ENCODE measurements at regions not wholly inside any gene's neighbourhood (a gene's known extent, or its start where the extent isn't known, plus 50 kb on each side); places are given as distances from the start of the nearest gene placed in this dataset.
A peak's percentile ranks its signal among the peaks of the same experiment; 100 is the strongest.

DNA sequence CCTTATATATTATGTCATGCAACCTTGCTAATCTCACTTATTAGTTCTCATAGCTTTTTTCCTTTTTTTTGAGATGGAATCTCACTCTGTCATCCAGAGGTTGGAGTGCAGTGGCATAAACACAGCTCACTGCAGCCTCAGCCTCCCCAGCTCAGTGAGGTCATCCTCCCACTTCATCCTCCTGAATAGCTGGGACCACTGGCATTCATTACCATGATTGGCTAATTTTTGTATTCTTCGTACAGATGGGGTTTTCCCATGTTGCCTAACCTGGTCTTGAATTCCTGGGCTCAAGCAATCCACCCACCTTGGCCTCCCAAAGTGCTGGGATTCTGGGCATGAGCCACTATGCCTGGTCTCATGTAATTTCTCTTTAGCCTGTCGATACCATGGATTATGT lies 89.1 kb upstream of the TRIM24 start:
- Histone ChIP-seq H3K27me3 (ENCODE audit: control insufficient read depth in 1 of 2, insufficient read depth in 1 of 2, low read length in 2 of 2) (no peaks in the 10 kb centered on the region), H3K36me3 (ENCODE audit: control insufficient read depth in 1 of 2, insufficient read depth in 2 of 2, low read depth in 1 of 2, low read length in 2 of 2) (no peaks in the 10 kb centered on the region), H3K4me2 (ENCODE audit: low read length, poor library complexity, severe bottlenecking) (no peak overlapping the region), H2BK15ac (ENCODE audit: low read depth, poor library complexity, severe bottlenecking) (no peak overlapping the region), H3K23ac (ENCODE audit: low read length in 2 of 2) (no peak overlapping the region), H3K9me3 (ENCODE audit: control insufficient read depth, low read length) (peaks cover 23% of the 10 kb centered on the region), H2AFZ (ENCODE audit: low read depth, low read length) (no peak overlapping the region), H3K79me1 (replicated peaks; ENCODE audit: low read length, poor library complexity, severe bottlenecking) (no peaks in the 10 kb centered on the region), H3K4me1 (ENCODE audit: control insufficient read depth, insufficient read depth, low read depth, low read length) (no peaks in the 10 kb centered on the region), H3K9ac (ENCODE audit: low read length) (no peak overlapping the region), H4K8ac (ENCODE audit: low read length) (no peak overlapping the region), H3K4me3 (ENCODE audit: insufficient read depth in 1 of 2, low read depth in 1 of 2, low read length in 2 of 2) (no peak overlapping the region), H2BK5ac (ENCODE audit: low read depth, low read length, poor library complexity, severe bottlenecking) (no peak overlapping the region), H3K14ac (ENCODE audit: low read length in 2 of 2) (no peak overlapping the region), H3K18ac (ENCODE audit: low read depth in 1 of 2, low read length in 2 of 2) (no peak overlapping the region), H2BK12ac (ENCODE audit: low read length in 2 of 2) (no peak overlapping the region), H4K91ac (ENCODE audit: low read length) (no peak overlapping the region), H2BK120ac (ENCODE audit: low read depth, low read length) (no peak overlapping the region), H2AK5ac (ENCODE audit: low read length, severe bottlenecking) (no peak overlapping the region), H3K27ac (ENCODE audit: low read length, poor library complexity, severe bottlenecking) (no peak overlapping the region), H3K4ac (ENCODE audit: low read depth in 1 of 2, low read length in 2 of 2) (no peak overlapping the region)
- WGBS: 54% methylated on average over 1 of the region's 2 CpGs
- DNase-seq: no peak

GRCh38 chr7:138374119-138374693 lies 85.9 kb upstream of the TRIM24 start:
- Histone ChIP-seq H3K27ac (ENCODE audit: low read length, poor library complexity, severe bottlenecking) (no peak overlapping the region), H3K4me3 (ENCODE audit: insufficient read depth in 1 of 2, low read depth in 1 of 2, low read length in 2 of 2) (no peak overlapping the region), H4K8ac (ENCODE audit: low read length) (no peak overlapping the region), H3K9ac (ENCODE audit: low read length) (no peak overlapping the region), H3K9me3 (ENCODE audit: control insufficient read depth, low read length) (peaks cover 21% of the 10 kb centered on the region), H2BK120ac (ENCODE audit: low read depth, low read length) (no peak overlapping the region), H3K27me3 (ENCODE audit: control insufficient read depth in 1 of 2, insufficient read depth in 1 of 2, low read length in 2 of 2) (no peaks in the 10 kb centered on the region), H2AFZ (ENCODE audit: low read depth, low read length) (no peak overlapping the region), H3K4ac (ENCODE audit: low read depth in 1 of 2, low read length in 2 of 2) (no peak overlapping the region), H4K91ac (ENCODE audit: low read length) (no peak overlapping the region), H2BK12ac (ENCODE audit: low read length in 2 of 2) (no peak overlapping the region), H3K23ac (ENCODE audit: low read length in 2 of 2) (no peak overlapping the region), H3K4me2 (ENCODE audit: low read length, poor library complexity, severe bottlenecking) (no peak overlapping the region), H3K14ac (ENCODE audit: low read length in 2 of 2) (no peak overlapping the region), H3K36me3 (ENCODE audit: control insufficient read depth in 1 of 2, insufficient read depth in 2 of 2, low read depth in 1 of 2, low read length in 2 of 2) (no peaks in the 10 kb centered on the region), H3K4me1 (ENCODE audit: control insufficient read depth, insufficient read depth, low read depth, low read length) (no peaks in the 10 kb centered on the region), H3K79me1 (replicated peaks; ENCODE audit: low read length, poor library complexity, severe bottlenecking) (no peaks in the 10 kb centered on the region), H2AK5ac (ENCODE audit: low read length, severe bottlenecking) (no peak overlapping the region), H3K18ac (ENCODE audit: low read depth in 1 of 2, low read length in 2 of 2) (no peak overlapping the region), H2BK15ac (ENCODE audit: low read depth, poor library complexity, severe bottlenecking) (no peak overlapping the region), H2BK5ac (ENCODE audit: low read depth, low read length, poor library complexity, severe bottlenecking) (no peak overlapping the region)
- 71% methylated on average over 2 of the region's 3 CpGs for WGBS
- no peak for DNase-seq

GRCh38 chr7:138377306-138377705 lies 82.8 kb upstream of the TRIM24 start:
- H3K79me1 ChIP-seq (replicated peaks; ENCODE audit: low read length, poor library complexity, severe bottlenecking): no peaks in the 10 kb centered on the region
- H3K14ac ChIP-seq (ENCODE audit: low read length in 2 of 2): no peak overlapping the region
- H3K27me3 ChIP-seq (ENCODE audit: control insufficient read depth in 1 of 2, insufficient read depth in 1 of 2, low read length in 2 of 2): no peaks in the 10 kb centered on the region
- H2AK5ac ChIP-seq (ENCODE audit: low read length, severe bottlenecking): no peak overlapping the region
- no CpG with 5 or more reads among the region's 2 CpGs for WGBS
- no peak overlapping the region for H4K91ac ChIP-seq (ENCODE audit: low read length)
- peak overlapping the region; percentile 56 for H3K27ac ChIP-seq (ENCODE audit: low read length, poor library complexity, severe bottlenecking)
- H4K8ac ChIP-seq (ENCODE audit: low read length): no peak overlapping the region
- no peak overlapping the region for H3K4ac ChIP-seq (ENCODE audit: low read depth in 1 of 2, low read length in 2 of 2)
- no peak overlapping the region for H3K4me2 ChIP-seq (ENCODE audit: low read length, poor library complexity, severe bottlenecking)
- no peak overlapping the region for H3K23ac ChIP-seq (ENCODE audit: low read length in 2 of 2)
- no peak overlapping the region for H2BK15ac ChIP-seq (ENCODE audit: low read depth, poor library complexity, severe bottlenecking)
- peaks cover 4% of the 10 kb centered on the region for H3K9me3 ChIP-seq (ENCODE audit: control insufficient read depth, low read length)
- no peak overlapping the region for H2AFZ ChIP-seq (ENCODE audit: low read depth, low read length)
- H3K4me3 ChIP-seq (ENCODE audit: insufficient read depth in 1 of 2, low read depth in 1 of 2, low read length in 2 of 2): no peak overlapping the region
- H2BK120ac ChIP-seq (ENCODE audit: low read depth, low read length): no peak overlapping the region
- no peak overlapping the region for H3K18ac ChIP-seq (ENCODE audit: low read depth in 1 of 2, low read length in 2 of 2)
- no peak overlapping the region for H2BK12ac ChIP-seq (ENCODE audit: low read length in 2 of 2)
- DNase-seq: no peak
- no peaks in the 10 kb centered on the region for H3K4me1 ChIP-seq (ENCODE audit: control insufficient read depth, insufficient read depth, low read depth, low read length)
- H3K36me3 ChIP-seq (ENCODE audit: control insufficient read depth in 1 of 2, insufficient read depth in 2 of 2, low read depth in 1 of 2, low read length in 2 of 2): no peaks in the 10 kb centered on the region
- H2BK5ac ChIP-seq (ENCODE audit: low read depth, low read length, poor library complexity, severe bottlenecking): no peak overlapping the region
- no peak overlapping the region for H3K9ac ChIP-seq (ENCODE audit: low read length)

- H3K36me3 ChIP-seq (ENCODE audit: control insufficient read depth in 1 of 2, insufficient read depth in 2 of 2, low read depth in 1 of 2, low read length in 2 of 2): no peaks in the 10 kb centered on the region
- H4K91ac ChIP-seq (ENCODE audit: low read length): no peak overlapping the region
- no peak overlapping the region for H2AK5ac ChIP-seq (ENCODE audit: low read length, severe bottlenecking)
- no peak overlapping the region for H3K18ac ChIP-seq (ENCODE audit: low read depth in 1 of 2, low read length in 2 of 2)
- no peak overlapping the region for H4K8ac ChIP-seq (ENCODE audit: low read length)
- H2BK5ac ChIP-seq (ENCODE audit: low read depth, low read length, poor library complexity, severe bottlenecking): no peak overlapping the region
- H3K27ac ChIP-seq (ENCODE audit: low read length, poor library complexity, severe bottlenecking): no peak overlapping the region
- H3K79me1 ChIP-seq (replicated peaks; ENCODE audit: low read length, poor library complexity, severe bottlenecking): no peaks in the 10 kb centered on the region
- WGBS: 90% methylated on average over 7 of the region's 19 CpGs
- no peak overlapping the region for H2BK15ac ChIP-seq (ENCODE audit: low read depth, poor library complexity, severe bottlenecking)
- no peaks in the 10 kb centered on the region for H3K27me3 ChIP-seq (ENCODE audit: control insufficient read depth in 1 of 2, insufficient read depth in 1 of 2, low read length in 2 of 2)
- H3K4me1 ChIP-seq (ENCODE audit: control insufficient read depth, insufficient read depth, low read depth, low read length): no peaks in the 10 kb centered on the region
- H3K4ac ChIP-seq (ENCODE audit: low read depth in 1 of 2, low read length in 2 of 2): no peak overlapping the region
- no peak overlapping the region for H3K4me3 ChIP-seq (ENCODE audit: insufficient read depth in 1 of 2, low read depth in 1 of 2, low read length in 2 of 2)
- no peak for DNase-seq
- H2BK12ac ChIP-seq (ENCODE audit: low read length in 2 of 2): no peak overlapping the region
- no peak overlapping the region for H3K23ac ChIP-seq (ENCODE audit: low read length in 2 of 2)
- no peak overlapping the region for H3K14ac ChIP-seq (ENCODE audit: low read length in 2 of 2)
- H3K4me2 ChIP-seq (ENCODE audit: low read length, poor library complexity, severe bottlenecking): no peak overlapping the region
- H2AFZ ChIP-seq (ENCODE audit: low read depth, low read length): no peak overlapping the region
- H3K9me3 ChIP-seq (ENCODE audit: control insufficient read depth, low read length): peaks cover 4% of the 10 kb centered on the region
- no peak overlapping the region for H2BK120ac ChIP-seq (ENCODE audit: low read depth, low read length)
- H3K9ac ChIP-seq (ENCODE audit: low read length): no peak overlapping the region
These were observed 81.1 kb upstream of the TRIM24 start for GRCh38 chr7:138378741-138379559.

Measured in mesenchymal stem cell (in vitro differentiated cells and primary cell).